A172 (cell line): ENCODE measurements at regions not wholly inside any gene's neighbourhood (a gene's known extent, or its start where the extent isn't known, plus 50 kb on each side); places are given as distances from the start of the nearest gene placed in this dataset.
"Not testable (repeated sequence)": the region's sequence is repeated elsewhere in the genome, so short reads cannot be mapped to it uniquely, and the experiment has no call there.

ENCODE experiments used
- DNase-seq: peaks from one replicate; pipeline ENCODE4 v3.0.0-alpha.2; 2015; ENCODE audit warnings: low spot score

GRCh38 chr3:21238661-21239060 lies 512.3 kb downstream of the ZNF385D start:
- no peak for DNase-seq

- DNase-seq, result no peak
Observed at GRCh38 chr3:21237638-21238037, 513.4 kb downstream of the ZNF385D start.

DNA sequence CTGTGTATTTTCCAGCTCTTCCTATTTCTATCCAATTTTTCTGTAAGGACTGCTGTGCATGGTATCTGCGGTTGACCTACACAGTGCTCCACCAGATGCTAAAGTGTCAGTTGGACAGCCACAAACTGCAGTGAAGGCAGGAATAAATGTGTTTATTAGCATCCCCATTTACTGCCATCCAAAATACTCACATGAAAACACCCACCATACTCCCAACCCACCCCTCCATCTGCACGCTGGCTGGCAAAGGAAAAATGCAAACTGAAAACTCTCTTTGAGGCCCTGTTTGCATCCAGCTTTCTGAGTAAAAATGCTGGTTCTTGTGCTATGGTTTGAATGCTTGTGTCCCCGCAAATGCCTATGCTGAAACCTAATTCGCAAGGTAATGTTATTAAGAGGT lies 515.5 kb downstream of the ZNF385D start:
- DNase-seq, result no peak

DNA sequence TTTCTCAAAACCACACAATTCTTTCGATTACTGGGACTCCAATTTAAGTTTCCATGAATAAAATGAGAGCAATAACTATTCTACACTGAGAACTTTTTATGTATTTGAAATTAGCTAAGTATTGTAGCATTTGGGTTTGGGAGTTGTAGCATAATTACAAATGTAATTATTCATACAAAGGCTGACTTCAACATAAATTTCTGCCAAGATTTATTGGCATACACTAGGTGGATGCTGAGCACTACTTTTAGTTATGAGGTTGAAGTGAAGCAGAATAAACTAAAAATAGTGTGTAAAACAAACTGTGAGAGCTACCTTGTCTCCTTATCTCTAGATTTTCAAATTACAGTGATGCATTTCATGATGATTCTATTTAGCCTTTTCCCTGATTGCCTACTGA lies 516.1 kb downstream of the ZNF385D start:
- DNase-seq, result no peak

GRCh38 chr3:21229426-21230135 lies 521.4 kb downstream of the ZNF385D start:
- DNase-seq, result no peak

DNA sequence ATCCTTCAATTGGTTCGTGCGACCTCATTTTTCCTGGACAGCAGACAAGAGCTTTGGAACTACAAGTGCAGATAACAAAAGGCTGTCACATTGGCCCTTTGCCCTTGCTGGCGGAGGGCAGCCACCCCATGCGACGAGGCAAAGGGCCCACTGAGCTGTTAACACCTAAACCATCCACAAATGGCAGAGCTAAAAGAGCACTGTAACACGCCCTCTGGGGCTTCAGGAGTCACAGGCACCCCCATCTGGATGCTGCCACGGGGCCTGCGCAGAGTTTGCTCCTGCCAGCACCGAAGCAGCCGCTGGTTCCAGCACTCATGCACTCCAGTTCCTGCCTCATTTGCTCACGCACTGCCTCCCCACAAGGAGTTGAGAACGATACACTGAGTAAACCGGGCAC lies 524.9 kb downstream of the ZNF385D start:
- DNase-seq, result no peak

DNA sequence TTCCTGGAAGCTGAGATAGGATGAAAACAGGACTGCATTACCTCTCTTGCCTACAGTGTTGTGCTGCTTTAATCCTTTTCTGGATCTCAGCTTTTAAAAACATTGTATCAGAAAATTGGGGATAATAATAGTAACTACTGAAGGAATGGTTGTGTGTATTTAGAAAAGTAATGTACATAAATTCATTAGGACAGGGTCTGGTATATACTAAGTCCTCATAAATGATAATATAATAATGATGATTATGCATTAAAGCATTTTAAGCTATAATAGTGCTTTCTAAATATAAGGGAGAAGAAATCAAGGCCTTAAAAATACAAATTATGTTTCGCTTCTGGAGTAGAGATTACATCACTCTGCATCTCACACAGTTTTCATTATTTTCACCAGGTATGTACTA lies 530.1 kb downstream of the ZNF385D start:
- DNase-seq, result no peak

- peak; percentile 12 for DNase-seq
Observed at GRCh38 chr3:21216598-21216997, 534.4 kb downstream of the ZNF385D start.

GRCh38 chr3:21204122-21204521 lies 546.9 kb downstream of the ZNF385D start:
- not testable (repeated sequence) for DNase-seq

- no peak for DNase-seq
Observed at GRCh38 chr3:21195203-21195602, 555.8 kb downstream of the ZNF385D start.

- not testable (repeated sequence) for DNase-seq
Observed at GRCh38 chr3:21194036-21194435, 557.0 kb downstream of the ZNF385D start.

GRCh38 chr3:21188459-21188858 lies 562.6 kb downstream of the ZNF385D start:
- no peak for DNase-seq

DNA sequence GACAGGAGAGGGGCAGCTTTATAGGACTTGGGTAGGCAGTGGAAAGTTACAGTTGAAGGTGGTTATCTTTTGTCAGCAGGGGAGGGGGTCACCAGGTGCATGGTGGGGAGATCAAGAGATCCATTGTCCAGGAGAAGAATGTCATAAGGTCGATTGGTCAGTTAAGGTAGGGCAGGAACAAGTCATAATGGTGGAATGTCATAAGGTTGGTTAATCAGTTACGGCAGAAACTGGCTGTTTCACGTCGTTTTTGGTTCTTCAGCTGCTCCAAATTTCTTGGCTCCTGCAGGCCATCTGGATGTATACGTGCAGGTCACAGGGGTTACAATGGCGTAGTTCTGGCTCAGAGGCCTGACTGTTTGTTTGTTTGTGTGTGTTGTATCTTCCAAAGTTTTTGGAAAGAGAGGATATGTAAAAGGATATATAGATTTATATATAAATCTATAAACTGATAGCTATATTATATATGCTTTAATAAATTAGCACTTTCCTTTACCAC lies 565.1 kb downstream of the ZNF385D start:
- DNase-seq, result no peak

GRCh38 chr3:21174461-21174860 lies 576.5 kb downstream of the ZNF385D start:
- DNase-seq, result peak; percentile 13

DNA sequence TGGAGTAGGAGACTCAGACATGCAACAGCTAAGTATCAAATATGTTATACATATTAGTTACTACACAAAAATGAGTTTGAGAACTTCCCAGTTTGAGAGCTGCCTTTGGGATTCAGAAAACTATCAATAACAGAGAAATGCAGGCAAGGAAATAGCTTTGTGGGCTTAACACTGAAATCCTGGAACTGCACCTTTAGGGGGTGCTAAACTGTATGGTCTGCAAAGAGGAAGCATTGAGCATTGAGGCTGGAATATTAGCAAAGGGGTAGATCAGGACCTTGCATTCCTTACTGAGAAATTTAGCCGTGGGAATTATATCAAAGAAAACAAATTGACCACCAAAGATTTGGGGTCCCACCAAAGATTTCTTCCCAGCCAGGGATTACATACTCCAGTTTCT lies 580.0 kb downstream of the ZNF385D start:
- peak; percentile 11 for DNase-seq

GRCh38 chr3:21169948-21170347 lies 581.1 kb downstream of the ZNF385D start:
- DNase-seq, result no peak

GRCh38 chr3:21168471-21168870 lies 582.5 kb downstream of the ZNF385D start:
- DNase-seq, result no peak

DNA sequence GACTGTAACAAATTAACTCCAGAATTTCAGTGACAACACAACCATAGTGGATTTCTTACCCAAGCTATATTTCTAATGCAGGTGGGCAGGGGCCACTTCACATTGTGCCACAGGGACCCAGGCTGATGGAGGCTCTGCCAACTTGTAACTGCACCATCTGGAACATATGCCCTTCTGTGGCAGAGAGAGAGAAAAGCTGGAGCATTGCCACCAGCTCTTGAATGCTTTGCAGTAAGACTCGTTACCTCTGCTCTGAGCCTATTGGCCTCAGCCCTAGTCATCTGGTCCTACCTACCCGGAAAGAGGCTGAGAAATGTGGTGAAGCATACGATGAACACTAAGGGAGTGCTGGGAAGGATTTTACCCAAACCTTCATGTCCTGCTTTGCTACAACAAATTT lies 587.1 kb downstream of the ZNF385D start:
- no peak for DNase-seq

DNA sequence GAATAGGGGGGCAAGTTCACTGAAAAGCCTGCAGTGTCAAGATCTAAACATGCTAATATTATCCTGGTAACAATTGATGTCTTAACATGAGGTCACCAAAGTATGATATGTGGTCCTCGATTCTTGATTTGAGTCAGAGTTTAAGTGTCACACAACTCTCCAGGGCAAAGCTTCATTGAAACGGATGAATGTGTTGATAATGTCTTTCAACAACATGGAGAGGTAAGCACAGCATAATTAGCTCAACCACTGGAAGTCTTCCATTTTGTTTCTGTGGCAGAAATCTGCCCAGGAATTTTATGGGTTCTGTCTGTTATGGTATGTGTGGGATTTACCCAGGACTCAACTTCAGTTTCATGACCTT lies 591.5 kb downstream of the ZNF385D start:
- no peak for DNase-seq

- no peak for DNase-seq
Observed at GRCh38 chr3:21158861-21159542, 592.0 kb downstream of the ZNF385D start.

- no peak for DNase-seq
Observed at GRCh38 chr3:21154911-21155310, 596.1 kb downstream of the ZNF385D start.

GRCh38 chr3:21152555-21152954 lies 598.5 kb downstream of the ZNF385D start:
- no peak for DNase-seq

GRCh38 chr3:21142949-21143348 lies 608.1 kb downstream of the ZNF385D start:
- no peak for DNase-seq
